ENCODE measurements at regions not wholly inside any gene's neighbourhood (a gene's known extent, or its start where the extent isn't known, plus 50 kb on each side); places are given as distances from the start of the nearest gene placed in this dataset.

DNA sequence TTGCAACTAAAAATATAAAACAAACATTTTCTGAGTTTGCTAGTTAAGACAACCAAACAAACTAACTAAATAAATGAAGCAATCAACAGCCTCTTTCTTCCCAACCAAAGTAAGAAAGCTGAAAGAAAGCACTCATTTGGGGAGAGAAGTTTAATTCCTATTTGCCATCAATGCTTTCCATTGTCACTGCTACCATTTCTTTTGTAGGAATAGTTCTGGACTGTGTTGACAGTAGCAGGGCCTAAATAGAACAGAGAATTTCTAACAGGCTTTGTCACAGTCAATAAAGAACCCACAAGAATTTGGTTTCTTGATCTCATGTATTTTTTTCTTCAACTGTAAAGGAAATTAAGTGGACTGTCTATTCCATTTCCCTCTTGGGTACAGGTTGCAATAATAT, 1886.4 kb upstream of the TENM3 start:
- TF ChIP-seq POLR2A (IDR thresholded peaks at IDR 0.05; ENCODE audit: low read depth, low read length) (no peak), POLR2AphosphoS5 (IDR thresholded peaks at IDR 0.05; ENCODE audit: low read depth, low read length) (no peak)
